ENCODE measurements at regions not wholly inside any gene's neighbourhood (a gene's known extent, or its start where the extent isn't known, plus 50 kb on each side); places are given as distances from the start of the nearest gene placed in this dataset.

- in situ Hi-C loops (cut with MboI; ENCODE audit: low pct_unique_long_range_greater_than_20kb, low sequenced_read_pairs, unreplicated experiment), result no loop called here
Measured at GRCh38 chr12:24177889-24178288, 228.4 kb upstream of the SOX5 start.

GRCh38 chr12:24175929-24176328 lies 226.5 kb upstream of the SOX5 start:
- TF ChIP-seq CTCF (IDR thresholded peaks at IDR 0.05; ENCODE audit: extremely low read depth, insufficient read depth, missing control alignments), result no peak
- DNase-seq (ENCODE audit: low spot score), result no peak
- in situ Hi-C loops (cut with MboI; ENCODE audit: low pct_unique_long_range_greater_than_20kb, low sequenced_read_pairs, unreplicated experiment), result no loop called here

More at GRCh38 chr12:24177889-24178288, 228.4 kb upstream of the SOX5 start:
- no peak for TF ChIP-seq CTCF (IDR thresholded peaks at IDR 0.05; ENCODE audit: extremely low read depth, insufficient read depth, missing control alignments)
- DNase-seq (ENCODE audit: low spot score), result no peak

GRCh38 chr12:24175284-24175683 lies 225.8 kb upstream of the SOX5 start:
- TF ChIP-seq CTCF (IDR thresholded peaks at IDR 0.05; ENCODE audit: extremely low read depth, insufficient read depth, missing control alignments), result no peak
- in situ Hi-C loops (cut with MboI; ENCODE audit: low pct_unique_long_range_greater_than_20kb, low sequenced_read_pairs, unreplicated experiment), result no loop called here
- no peak for DNase-seq (ENCODE audit: low spot score)

- TF ChIP-seq CTCF (IDR thresholded peaks at IDR 0.05; ENCODE audit: extremely low read depth, insufficient read depth, missing control alignments), result no peak
- no peak for DNase-seq (ENCODE audit: low spot score)
- in situ Hi-C loops (cut with MboI; ENCODE audit: low pct_unique_long_range_greater_than_20kb, low sequenced_read_pairs, unreplicated experiment), result no loop called here
Measured at GRCh38 chr12:24173067-24173466, 223.6 kb upstream of the SOX5 start.

GRCh38 chr12:24172773-24173066 lies 223.2 kb upstream of the SOX5 start:
- in situ Hi-C loops (cut with MboI; ENCODE audit: low pct_unique_long_range_greater_than_20kb, low sequenced_read_pairs, unreplicated experiment), result no loop called here
- TF ChIP-seq CTCF (IDR thresholded peaks at IDR 0.05; ENCODE audit: extremely low read depth, insufficient read depth, missing control alignments), result no peak
- no peak for DNase-seq (ENCODE audit: low spot score)

- no peak for DNase-seq (ENCODE audit: low spot score)
- no peak for TF ChIP-seq CTCF (IDR thresholded peaks at IDR 0.05; ENCODE audit: extremely low read depth, insufficient read depth, missing control alignments)
- in situ Hi-C loops (cut with MboI; ENCODE audit: low pct_unique_long_range_greater_than_20kb, low sequenced_read_pairs, unreplicated experiment), result no loop called here
Measured at GRCh38 chr12:24172031-24172772, 222.7 kb upstream of the SOX5 start.

All from GM13977 (cell line).